Caco-2 (cell line): ENCODE measurements at regions not wholly inside any gene's neighbourhood (a gene's known extent, or its start where the extent isn't known, plus 50 kb on each side); places are given as distances from the start of the nearest gene placed in this dataset.

Experiments
- BruUV-seq: library from RNA; stranded (reverse); fragments of 400-500 nt; replicated peaks from 2 replicates; lab custom pipeline; 2021; lab: Mats Ljungman, UMichigan
- CTCF ChIA-PET: fragments of 300-600 bp; sonication (Branson Sonifier 250); formaldehyde crosslinking; loops from one replicate; lab custom pipeline; 2022; ENCODE audit warnings: antibody characterized with exemption; lab: Charles Lee
- POLR2A ChIA-PET: fragments of 300-600 bp; sonication (Branson Sonifier 250); formaldehyde crosslinking; loops from one replicate; lab custom pipeline; 2022; ENCODE audit warnings: antibody characterized with exemption; lab: Charles Lee
- DNase-seq, 2 experiments: peaks; one replicate each; pipeline versions ENCODE4 v3.0.0 to v3.0.0-alpha.2; 2020 to 2022
- H3K27me3 ChIP-seq: replicated peaks from 2 replicates; pipeline ENCODE4 v1.6.0; 2011; ENCODE audit warnings: low read length; ENCODE audit not compliant: control insufficient read depth, insufficient read depth
- H3K36me3 ChIP-seq: 2 replicates; pipeline ENCODE4 v1.5.1; 2011; ENCODE audit warnings: low read length; ENCODE audit not compliant: control insufficient read depth, insufficient read depth
- H3K4me1 ChIP-seq: fragments of 250-450 bp; sonication (Bioruptor Pico); 2 replicates; pipeline ENCODE4 v1.5.1; 2020; ENCODE audit warnings: mild to moderate bottlenecking
- H3K4me3 ChIP-seq: 2 replicates; pipeline ENCODE4 v1.5.1; 2011; ENCODE audit warnings: low read depth, mild to moderate bottlenecking, control low read depth, low read length
- H3K9me3 ChIP-seq: fragments of 250-450 bp; sonication (Bioruptor Pico); 2 replicates; pipeline ENCODE4 v1.5.1; 2020; ENCODE audit warnings: mild to moderate bottlenecking, moderate library complexity
- H3K27ac Mint-ChIP-seq: one replicate; pipeline ENCODE4 v1.8.0; 2022; ENCODE audit warnings: mixed read lengths; ENCODE audit not compliant: unreplicated experiment
- H3K27me3 Mint-ChIP-seq: one replicate; pipeline ENCODE4 v1.8.0; 2022; ENCODE audit warnings: mixed read lengths; ENCODE audit not compliant: insufficient read depth, unreplicated experiment
- H3K36me3 Mint-ChIP-seq: one replicate; pipeline ENCODE4 v1.8.0; 2022; ENCODE audit warnings: mild to moderate bottlenecking, mixed read lengths; ENCODE audit not compliant: insufficient read depth, unreplicated experiment
- H3K4me1 Mint-ChIP-seq: one replicate; pipeline ENCODE4 v1.8.0; 2022; ENCODE audit warnings: low read depth, mixed read lengths; ENCODE audit not compliant: unreplicated experiment
- H3K4me3 Mint-ChIP-seq: one replicate; pipeline ENCODE4 v1.8.0; 2022; ENCODE audit warnings: mild to moderate bottlenecking, moderate library complexity, mixed read lengths; ENCODE audit not compliant: unreplicated experiment
- H3K9me3 Mint-ChIP-seq: one replicate; pipeline ENCODE4 v1.8.0; 2022; ENCODE audit warnings: mixed read lengths; ENCODE audit not compliant: unreplicated experiment
- intact Hi-C: fragments of 100-400 bp; cut with micrococcal nuclease; formaldehyde crosslinking; loops from one replicate; pipeline ENCODE4 v1.10.0; 2022; ENCODE audit not compliant: unreplicated experiment
- TF ChIP-seq, protein P1 (sequence below), 2 experiments: fragments of 200-600 bp in 1 of 2; IDR thresholded peaks; 1 replicate in 1 of 2; 2 replicates in 1 of 2; pipeline versions ENCODE4 v1.5.1 to v1.8.0; 2011 to 2022; ENCODE audit warnings: antibody characterized with exemption in 1 of 2, control low read depth in 1 of 2, inconsistent platforms in 1 of 2, low read depth in 1 of 2, low read length in 1 of 2, mild to moderate bottlenecking in 1 of 2, moderate library complexity in 1 of 2; ENCODE audit not compliant: insufficient read depth in 1 of 2, severe bottlenecking in 1 of 2, unreplicated experiment in 1 of 2

DNA sequence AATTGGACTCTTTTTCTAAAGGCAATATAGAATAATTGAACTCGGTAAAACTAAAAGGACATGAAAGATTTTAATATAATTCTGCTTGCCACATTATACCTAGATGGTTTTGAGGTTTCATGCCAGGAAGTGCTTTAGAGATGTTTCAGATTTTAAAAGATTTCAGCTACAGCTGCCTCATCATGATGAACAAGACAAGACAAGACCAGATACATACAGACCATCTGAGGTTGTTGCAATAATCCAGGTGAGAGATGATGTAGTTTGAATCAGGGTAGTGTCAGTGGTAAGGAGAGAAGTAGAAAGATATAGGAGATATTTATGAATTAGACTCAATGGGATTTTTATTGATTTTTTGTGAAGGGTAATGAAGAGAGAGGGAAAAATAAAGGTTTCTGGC is 374.3 kb upstream of the HSF2 start:
- no TSS peak for BruUV-seq
- H3K27me3 Mint-ChIP-seq, result no peaks in the 10 kb centered on the region
- no peaks in the 10 kb centered on the region for H3K9me3 ChIP-seq
- H3K27me3 ChIP-seq, result no peaks in the 10 kb centered on the region
- no peaks in the 10 kb centered on the region for H3K9me3 Mint-ChIP-seq
- TF ChIP-seq, protein P1, sequence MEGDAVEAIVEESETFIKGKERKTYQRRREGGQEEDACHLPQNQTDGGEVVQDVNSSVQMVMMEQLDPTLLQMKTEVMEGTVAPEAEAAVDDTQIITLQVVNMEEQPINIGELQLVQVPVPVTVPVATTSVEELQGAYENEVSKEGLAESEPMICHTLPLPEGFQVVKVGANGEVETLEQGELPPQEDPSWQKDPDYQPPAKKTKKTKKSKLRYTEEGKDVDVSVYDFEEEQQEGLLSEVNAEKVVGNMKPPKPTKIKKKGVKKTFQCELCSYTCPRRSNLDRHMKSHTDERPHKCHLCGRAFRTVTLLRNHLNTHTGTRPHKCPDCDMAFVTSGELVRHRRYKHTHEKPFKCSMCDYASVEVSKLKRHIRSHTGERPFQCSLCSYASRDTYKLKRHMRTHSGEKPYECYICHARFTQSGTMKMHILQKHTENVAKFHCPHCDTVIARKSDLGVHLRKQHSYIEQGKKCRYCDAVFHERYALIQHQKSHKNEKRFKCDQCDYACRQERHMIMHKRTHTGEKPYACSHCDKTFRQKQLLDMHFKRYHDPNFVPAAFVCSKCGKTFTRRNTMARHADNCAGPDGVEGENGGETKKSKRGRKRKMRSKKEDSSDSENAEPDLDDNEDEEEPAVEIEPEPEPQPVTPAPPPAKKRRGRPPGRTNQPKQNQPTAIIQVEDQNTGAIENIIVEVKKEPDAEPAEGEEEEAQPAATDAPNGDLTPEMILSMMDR (IDR thresholded peaks at IDR 0.05; ENCODE audit: insufficient read depth in 1 of 2, low read depth in 1 of 2, low read length in 1 of 2, severe bottlenecking in 1 of 2, unreplicated experiment in 1 of 2), result no peak
- peaks cover 15% of the 10 kb centered on the region for H3K4me1 ChIP-seq
- no peak overlapping the region for H3K4me3 Mint-ChIP-seq
- no peak overlapping the region for H3K27ac Mint-ChIP-seq
- no peaks in the 10 kb centered on the region for H3K36me3 ChIP-seq
- ChIA-PET POLR2A (no interaction called here), CTCF (no interaction called here)
- intact Hi-C loops, result no loop called here
- peaks cover 22% of the 10 kb centered on the region for H3K4me1 Mint-ChIP-seq
- no peak overlapping the region for H3K4me3 ChIP-seq
- DNase-seq, result no peak
- H3K36me3 Mint-ChIP-seq, result no peaks in the 10 kb centered on the region

DNA sequence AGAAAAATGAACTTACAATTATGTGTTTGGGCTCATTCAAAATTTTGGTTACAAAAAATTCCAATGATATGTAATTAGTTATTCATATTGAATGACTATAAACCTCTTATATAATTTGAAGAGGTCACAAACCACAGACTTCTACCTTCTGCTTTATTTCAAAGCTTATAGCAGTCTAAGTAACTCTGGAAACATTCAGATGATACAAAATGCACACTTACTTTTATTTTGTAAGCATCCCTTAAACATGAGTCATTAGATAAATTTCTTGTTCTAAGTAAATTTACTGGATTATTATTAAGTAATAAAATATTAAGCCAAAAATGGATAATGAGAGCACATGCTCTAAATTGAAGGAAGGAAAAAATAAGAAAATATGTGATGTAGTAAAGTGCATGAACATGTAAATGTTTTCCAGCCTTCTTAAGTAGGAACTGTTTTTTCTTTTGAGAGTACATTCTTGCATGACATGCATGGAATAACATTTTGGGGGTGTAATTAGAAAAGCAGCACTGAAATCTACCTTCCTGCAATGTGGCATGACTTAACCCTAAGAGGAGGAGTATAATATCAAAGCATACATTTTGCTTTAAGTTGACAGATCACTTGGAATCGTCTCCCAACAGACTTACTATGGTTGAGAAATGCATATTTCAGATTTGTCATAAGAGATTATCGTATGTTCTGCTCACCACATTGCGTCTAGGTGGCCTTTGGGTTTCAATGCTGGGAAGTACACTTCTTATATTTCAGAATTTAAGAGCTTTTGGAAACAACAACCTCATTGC is 372.7 kb upstream of the HSF2 start:
- Mint-ChIP-seq H3K27me3 (no peaks in the 10 kb centered on the region), H3K4me1 (peaks cover 15% of the 10 kb centered on the region), H3K4me3 (no peak overlapping the region), H3K9me3 (no peaks in the 10 kb centered on the region), H3K27ac (no peak overlapping the region), H3K36me3 (no peaks in the 10 kb centered on the region)
- POLR2A ChIA-PET, result no interaction called here
- DNase-seq, result no peak
- TF ChIP-seq, protein P1 (IDR thresholded peaks at IDR 0.05; ENCODE audit: insufficient read depth in 1 of 2, low read depth in 1 of 2, low read length in 1 of 2, severe bottlenecking in 1 of 2, unreplicated experiment in 1 of 2), result no peak
- no peaks in the 10 kb centered on the region for H3K9me3 ChIP-seq
- H3K4me1 ChIP-seq, result peaks cover 15% of the 10 kb centered on the region
- H3K27me3 ChIP-seq, result no peaks in the 10 kb centered on the region
- CTCF ChIA-PET, result no interaction called here
- H3K36me3 ChIP-seq, result no peaks in the 10 kb centered on the region
- BruUV-seq, result no TSS peak
- intact Hi-C loops, result no loop called here
- H3K4me3 ChIP-seq, result no peak overlapping the region

DNA sequence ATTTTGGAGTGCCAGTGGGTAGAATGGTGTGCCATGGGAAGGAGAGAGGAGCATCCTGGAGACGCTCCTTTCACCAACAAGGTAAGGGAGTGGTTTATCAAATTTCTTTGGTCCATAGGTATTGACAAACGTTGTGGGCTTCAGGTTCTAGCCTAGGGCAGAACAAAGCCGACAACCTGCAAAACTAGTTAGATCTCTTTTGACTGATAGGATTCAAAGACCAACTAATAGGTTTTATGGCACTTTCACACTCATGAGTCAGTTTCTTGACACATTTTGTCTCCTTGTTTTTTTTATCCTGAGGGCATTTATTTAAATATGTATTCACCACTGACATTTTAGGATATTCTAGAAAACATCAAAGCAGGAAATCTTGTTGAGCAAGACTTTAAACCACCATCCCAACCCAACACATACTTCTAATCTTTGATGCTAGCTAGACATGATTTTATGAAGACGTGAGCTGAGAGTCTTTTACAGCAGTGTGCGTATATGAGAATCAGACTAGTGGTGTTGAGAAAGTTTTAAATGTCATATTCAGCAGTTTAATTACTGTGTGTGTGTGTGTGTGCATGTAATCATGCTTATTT is 370.4 kb upstream of the HSF2 start:
- POLR2A ChIA-PET, result no interaction called here
- BruUV-seq, result no TSS peak
- peaks cover 15% of the 10 kb centered on the region for H3K4me1 ChIP-seq
- CTCF ChIA-PET, result no interaction called here
- H3K36me3 ChIP-seq, result no peaks in the 10 kb centered on the region
- no peaks in the 10 kb centered on the region for H3K9me3 Mint-ChIP-seq
- no peak overlapping the region for H3K4me3 ChIP-seq
- H3K9me3 ChIP-seq, result no peaks in the 10 kb centered on the region
- no peak overlapping the region for H3K4me3 Mint-ChIP-seq
- no peaks in the 10 kb centered on the region for H3K27me3 ChIP-seq
- no peaks in the 10 kb centered on the region for H3K36me3 Mint-ChIP-seq
- TF ChIP-seq, protein P1 (IDR thresholded peaks at IDR 0.05; ENCODE audit: insufficient read depth in 1 of 2, low read depth in 1 of 2, low read length in 1 of 2, severe bottlenecking in 1 of 2, unreplicated experiment in 1 of 2), result no peak
- H3K27me3 Mint-ChIP-seq, result no peaks in the 10 kb centered on the region
- intact Hi-C loops, result loop anchor here (1.0 kb wide), 1 partner anchor 599 kb away; no protein-coding TSS in a partner anchor
- H3K27ac Mint-ChIP-seq, result no peak overlapping the region
- peaks cover 27% of the 10 kb centered on the region for H3K4me1 Mint-ChIP-seq
- peak; percentile 51 to 66 for DNase-seq
